ENCODE measurements at regions not wholly inside any gene's neighbourhood (a gene's known extent, or its start where the extent isn't known, plus 50 kb on each side); places are given as distances from the start of the nearest gene placed in this dataset.
"Not testable (repeated sequence)": the region's sequence is repeated elsewhere in the genome, so short reads cannot be mapped to it uniquely, and the experiment has no call there.

DNA sequence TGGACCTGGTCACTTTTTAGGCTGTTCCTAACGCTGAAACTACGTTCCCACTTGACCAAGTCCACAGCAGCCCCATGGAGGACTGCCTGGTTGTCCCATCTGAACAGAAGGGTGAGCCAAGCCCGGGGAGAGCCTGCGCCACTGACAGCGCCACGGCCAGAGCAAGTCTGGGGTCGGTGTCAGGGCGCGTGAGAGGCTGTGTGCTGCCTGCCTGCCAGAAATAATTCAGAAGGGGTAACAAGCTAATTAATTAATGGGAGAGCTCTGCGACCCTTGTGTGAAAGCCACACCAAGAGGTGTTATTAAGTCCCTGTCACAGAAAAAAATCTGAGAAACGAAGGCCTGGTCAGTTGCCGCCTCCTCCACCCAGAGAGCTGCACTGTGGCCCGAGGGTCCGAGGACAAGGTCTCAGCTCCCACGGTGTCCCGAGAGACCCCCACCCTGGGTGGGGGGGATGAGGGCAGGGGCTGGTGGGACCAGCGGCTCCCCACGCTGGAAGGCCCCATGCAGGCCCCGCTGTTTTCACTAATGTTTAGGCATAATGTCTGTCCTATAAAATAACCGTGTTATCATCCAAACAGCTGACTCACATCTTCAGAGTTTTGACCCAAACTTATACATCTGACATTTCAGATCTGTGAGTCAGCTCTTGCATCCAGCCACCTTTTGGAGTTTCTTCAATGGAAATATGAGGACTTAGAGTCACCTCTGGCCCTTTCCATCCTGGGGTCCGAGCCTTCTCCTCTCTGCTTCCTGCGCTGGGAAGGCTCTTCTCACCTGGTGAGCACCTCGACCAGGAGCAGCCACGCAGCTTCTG is 58.5 kb downstream of the DLL1 start:
- no peak for DNase-seq

DNA sequence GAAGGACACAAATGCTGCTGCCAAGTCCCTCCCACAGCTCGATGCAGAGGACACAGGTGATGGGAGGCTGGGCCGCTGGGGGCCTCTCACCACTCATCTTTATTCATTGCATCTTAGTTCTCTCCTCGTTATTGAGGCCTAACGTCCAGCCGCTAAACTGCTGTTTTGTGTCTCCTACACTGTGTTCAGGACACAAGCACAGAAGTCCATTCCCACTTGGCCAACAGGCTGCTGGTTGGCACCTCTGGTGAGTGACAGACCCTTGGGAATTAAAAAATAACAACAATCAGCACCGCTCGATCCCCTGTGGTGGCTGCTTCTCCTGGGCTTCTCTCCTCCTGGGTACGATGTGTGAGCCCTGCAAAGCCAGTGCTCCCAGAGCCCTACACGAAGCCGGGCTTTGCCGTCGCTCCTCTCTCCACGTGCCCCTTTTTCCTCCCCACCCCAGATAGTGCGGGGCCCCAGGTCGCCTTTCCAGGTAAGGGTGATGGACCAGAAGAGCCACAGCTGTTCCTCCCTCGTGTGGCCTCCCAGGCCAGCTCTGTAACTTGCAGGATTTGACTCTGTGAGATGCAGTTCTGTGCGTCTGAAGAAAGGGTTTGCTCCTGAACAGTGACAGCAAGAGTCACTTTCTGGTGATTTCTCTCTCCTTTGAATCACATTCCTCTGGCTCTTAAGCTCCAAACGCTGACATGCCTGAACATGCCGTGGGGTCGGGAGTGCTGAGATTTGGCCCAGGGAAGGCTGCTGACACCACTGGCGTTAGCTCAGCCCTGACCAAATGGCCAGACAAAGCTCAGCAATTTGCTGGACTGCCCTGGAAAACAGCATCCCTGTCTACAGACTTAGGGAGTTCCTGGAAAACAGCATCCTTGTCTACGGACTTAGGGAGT is 59.3 kb downstream of the DLL1 start:
- DNase-seq, result no peak

DNA sequence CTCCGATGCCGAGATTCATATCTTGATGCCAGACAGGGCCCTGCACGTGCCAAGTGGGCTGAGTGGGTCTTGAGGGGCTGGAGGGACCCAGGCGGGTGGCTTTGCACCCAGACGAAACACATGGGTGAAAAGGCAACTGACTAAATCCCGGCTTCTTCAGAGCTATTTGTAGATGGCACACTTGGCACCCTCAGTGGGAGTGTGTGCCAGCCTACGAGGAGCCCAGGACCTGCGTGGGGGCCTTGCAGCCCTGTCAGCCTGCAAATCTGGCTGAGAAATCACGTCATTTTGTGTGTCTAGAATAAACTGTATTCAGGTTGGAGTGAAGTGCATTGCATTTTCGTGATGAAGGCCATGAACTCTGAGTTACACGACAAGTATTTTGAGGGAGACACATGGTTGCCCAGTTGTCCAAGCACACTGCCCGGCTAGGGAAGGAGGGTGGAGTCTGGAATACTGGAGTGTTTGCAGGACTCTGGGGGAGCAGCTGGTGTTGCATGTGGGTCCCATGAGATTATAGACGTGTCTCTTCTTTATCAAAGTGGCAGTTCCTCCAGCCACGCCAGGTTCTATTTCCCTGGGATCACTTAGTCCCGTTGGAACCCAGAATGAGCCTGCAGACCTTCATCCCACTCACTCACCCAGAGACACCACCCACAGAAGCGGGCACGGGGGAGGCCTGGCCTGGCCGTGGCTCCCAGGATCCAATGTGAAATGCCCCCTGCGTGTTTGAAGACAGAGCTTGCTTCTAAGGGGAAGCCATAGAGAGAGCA is 60.2 kb downstream of the DLL1 start:
- DNase-seq, result no peak

DNA sequence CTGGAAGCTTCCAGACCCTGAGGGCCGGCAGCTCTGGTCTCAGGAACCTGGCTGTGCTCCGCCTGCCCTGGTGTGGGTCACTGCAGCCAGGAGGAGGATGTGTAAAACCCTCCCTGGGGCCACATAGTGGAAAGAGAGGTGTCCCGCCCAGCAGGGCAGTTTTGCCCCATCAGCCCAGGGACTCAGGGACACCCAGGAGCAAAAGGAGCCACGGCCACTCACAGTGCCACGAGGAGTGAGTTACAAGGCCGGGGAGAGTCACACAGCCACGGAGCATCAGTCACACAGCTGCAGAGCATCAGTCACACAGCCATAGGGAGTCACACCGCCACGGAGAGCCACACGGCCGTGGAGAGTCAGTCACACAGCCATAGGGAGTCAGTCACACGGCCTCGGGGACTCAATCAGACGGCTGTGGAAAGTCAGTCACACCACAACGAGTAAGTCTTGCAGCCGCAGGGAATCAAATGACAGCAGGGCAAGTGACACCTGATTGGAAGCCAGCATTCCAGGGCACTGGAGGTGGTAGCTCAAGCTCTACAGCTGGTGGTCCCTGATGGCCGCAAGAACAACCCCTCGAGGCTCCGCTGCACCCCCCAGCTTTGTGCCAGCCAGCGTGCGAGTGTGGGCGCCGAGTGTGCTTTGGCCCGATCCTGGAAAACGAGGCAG is 60.9 kb downstream of the DLL1 start:
- DNase-seq, result no peak

DNA sequence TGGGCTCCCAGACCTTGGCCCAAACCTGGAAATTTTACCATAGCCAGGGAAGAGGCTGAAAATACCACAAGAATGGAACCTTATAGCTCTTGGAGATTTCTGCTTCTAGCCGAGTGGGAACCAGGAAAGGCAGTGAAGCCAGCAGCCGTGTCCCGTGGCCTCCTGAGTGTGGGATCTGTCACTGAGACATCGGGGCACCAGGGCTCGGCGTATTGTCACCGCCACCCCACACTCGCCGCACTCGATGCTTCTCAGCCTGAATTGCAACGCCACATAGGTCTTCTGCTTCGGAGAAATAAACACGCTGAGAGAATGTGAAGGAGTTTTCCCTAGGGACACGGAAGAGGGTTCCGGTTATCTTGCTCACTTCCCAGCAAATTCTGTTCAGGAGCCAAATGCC is 61.5 kb downstream of the DLL1 start:
- DNase-seq, result no peak

DNA sequence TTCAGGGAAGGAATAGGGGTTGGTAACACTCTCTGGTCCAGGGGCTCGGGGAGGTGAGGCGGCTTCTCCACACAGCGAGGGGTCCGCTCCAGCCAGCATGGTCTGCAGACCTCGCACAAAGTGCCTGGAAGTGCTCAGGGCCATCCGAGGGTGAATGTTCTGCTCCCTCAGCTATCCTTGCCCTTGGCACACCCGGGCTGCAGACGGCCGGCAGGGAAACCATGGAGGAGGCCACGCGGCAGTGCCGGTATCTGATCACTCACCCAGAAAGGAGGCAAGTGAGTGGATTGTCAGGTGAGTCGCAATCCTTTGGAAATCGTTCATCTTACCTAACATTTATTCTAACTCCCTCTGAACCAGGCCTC is 62.0 kb downstream of the DLL1 start:
- no peak for DNase-seq

DNA sequence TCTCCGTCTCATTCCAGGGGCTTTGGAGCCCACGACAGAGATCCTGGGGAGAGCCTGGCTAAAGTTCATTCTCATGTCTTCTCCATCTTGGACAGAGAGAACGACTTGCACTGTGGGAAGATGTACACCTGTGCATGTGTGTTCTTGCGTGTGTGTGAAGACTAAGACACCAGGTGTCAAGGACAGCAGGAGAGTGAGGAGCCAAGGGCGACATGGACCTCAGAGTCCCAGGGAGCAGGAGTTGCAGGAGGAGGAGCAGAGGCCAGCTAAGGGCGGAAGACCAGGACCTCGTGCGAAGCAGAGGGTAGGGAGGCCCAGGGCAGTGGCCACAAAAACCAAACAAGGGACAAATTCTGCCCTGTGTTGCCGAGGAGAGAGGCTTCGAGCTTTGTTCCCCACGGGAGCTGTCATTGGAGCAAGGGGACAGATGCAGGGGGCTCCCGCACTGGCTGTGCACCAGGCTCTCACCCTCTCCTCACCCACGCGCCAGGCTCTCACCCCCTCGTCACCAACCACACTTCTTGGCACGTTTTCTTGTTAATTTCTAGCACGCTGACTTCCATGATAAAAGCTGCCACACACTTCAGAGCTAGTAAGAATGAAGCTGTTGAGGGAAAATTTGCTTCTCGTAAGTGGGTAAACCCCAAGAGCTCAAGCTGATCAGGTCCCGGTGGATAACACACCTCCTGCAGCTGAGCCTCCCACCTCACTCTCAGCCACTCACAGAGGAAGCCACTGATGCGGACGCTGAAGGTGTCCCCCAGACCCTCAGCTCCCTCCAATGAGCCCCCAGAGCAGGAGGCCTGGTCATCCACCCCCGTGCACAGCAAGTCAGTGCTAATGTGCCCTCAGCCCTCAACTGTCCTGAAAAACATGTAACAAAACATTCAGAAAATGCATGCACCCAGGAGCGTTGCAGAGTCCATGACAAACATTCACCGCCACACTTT is 62.6 kb downstream of the DLL1 start:
- no peak for DNase-seq

DNA sequence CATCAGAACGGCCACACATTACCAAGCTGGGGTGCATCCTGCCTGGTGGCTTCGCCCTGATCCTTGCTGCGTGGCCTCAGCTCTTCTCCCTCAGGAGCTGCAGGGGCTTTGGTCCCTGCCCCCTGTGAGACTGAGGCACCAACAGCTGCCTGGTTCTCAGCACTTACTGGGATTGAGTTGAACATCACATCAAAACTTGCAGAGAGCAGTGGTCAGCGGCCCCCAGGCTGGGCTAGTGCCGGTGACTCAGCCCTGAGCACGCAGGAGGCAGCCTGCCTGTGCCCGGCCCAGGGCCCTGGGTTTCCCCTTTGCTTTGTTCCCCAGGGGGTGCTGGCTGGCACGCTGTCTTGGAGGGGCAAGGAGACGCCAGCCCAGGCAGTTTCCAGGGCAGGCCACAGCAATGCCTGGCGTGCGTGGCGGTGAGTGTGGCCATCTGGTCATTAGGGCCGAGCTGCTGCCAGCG is 63.3 kb downstream of the DLL1 start:
- DNase-seq, result no peak

DNA sequence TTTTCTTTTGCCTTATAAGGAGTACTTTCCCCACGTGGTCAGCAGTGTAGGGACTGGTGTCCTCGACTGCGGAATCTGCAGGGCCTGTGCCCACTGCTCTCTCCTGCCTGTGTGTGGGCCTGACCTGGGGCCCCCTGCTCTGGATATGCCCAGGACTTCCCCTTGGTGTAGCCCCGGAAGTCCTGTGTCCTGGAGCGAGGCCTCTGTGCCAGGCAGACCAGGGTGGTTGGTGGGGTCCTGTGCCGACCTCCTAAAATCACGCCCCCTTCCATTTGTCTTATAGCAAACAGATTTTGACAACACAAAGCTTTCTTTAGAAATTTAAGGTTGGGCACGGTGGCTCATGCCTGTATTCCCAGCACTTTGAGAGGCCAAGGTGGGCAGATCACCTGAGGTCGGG is 64.2 kb downstream of the DLL1 start:
- DNase-seq, result no peak

DNA sequence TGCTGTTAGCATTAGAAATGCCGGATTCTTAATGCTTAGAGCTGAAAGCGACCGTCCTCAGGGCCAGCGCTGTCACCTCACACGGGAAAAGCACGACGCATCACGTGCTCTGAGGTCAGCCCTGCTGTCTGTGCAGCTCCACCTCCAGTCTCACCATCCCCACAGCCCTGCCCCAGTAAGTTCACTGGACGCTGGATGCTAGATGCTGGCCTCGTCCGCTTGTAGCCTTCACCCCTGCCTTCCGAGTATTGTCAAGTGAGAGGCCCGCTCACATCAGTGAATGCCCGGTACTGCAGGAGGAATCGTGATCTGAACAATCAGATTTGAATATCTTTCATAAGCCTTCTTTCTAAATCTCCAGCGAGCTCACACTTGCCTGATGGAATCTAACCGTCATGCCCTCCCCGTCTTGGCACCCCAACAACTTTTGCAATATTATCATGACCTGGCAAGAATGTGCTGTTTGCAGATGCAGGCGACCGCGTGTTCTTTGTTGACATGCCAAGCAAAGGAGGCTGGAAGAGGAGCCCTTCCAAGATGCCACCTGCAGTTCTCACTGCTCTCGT is 64.9 kb downstream of the DLL1 start:
- no peak for DNase-seq

DNA sequence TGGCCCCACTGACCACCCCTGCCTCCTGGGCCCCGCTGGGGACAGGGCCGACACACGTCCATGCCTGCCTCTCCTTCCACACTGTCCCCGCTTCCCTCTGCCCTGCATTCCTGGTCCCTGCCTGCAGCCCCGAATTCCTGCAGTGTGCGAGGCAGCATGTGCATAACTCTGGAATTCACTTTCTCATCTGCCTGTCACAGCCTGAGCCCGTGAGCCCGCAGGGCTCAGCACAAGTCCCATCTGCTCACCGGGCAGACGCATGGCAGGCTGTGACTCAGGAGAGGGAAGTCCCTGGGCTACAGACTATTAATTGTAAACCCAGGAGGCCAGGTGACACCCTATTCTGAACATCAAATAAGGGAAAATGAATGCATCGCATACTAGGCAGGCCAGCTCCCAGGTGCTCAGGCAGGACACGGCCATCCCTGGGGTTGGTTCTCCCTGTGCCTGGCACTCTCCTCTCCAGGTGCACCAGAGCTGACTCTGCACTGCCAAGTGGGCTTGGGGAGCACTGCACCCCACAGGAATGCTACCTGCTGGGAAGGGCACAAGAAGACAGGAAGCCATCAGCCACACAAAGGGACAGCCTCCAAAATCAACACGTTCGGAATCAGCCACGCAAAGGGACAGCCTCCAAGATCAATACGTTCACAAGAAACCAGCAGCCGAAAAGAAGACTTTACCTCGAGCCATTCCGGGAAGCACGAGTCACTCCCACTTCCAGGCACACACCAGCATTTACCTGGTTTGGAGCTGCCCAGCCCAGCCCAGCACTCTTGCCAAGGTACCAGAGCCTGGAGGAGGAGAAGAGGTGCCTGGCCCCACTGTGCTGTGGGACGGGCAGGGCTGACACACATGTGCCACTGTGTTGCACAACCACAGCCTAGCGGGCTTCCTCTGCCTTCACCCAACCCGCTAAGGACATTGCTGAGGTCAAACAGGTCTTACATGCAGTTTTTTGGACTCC is 65.9 kb downstream of the DLL1 start:
- no peak for DNase-seq

DNA sequence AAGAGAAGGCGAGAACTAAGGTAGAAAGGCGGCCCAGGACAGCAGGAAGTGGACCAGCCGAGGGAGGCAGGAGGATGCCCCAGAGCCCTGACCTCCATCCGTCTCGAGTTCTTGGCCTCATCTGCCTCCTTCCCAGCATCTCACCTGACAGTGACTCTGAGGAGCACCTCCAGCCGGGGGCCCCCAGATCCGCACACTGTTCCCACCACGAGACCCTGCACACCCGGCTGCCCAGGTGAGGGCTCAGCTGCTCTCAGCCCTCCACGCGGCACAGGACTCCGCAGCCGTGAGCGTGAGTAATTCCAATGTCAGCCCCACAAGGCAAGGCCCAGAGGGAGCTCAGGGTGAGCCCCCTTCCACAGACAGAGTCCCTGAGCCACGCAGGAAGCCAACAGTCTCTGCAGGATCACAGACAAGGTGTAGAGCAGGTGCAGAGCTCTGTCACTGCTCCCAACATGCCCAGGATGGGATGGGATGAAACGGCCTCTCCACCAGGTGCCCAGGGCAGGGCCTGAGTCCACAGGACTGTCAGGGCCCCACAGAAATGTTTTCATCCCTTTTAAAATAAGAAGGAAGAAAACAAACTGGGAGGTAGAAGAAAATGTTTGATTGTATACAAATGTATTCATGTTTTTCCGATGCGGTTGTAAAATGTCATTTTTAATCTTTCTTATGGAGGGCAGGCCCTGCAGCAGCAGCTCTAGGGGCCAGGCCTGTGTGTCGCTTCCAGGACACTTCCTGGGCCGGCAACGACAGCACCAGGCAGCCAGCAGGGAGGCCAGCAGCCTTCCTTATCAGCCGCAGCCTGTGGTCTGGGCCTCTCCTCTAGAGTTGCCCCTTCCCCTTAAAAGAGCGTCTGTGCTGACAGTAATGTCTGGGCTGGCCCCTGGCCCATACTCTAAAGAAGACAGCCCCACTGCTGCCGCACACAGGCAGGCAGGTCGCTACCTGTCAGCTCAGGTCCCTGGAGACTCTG is 66.9 kb downstream of the DLL1 start:
- no peak for DNase-seq

DNA sequence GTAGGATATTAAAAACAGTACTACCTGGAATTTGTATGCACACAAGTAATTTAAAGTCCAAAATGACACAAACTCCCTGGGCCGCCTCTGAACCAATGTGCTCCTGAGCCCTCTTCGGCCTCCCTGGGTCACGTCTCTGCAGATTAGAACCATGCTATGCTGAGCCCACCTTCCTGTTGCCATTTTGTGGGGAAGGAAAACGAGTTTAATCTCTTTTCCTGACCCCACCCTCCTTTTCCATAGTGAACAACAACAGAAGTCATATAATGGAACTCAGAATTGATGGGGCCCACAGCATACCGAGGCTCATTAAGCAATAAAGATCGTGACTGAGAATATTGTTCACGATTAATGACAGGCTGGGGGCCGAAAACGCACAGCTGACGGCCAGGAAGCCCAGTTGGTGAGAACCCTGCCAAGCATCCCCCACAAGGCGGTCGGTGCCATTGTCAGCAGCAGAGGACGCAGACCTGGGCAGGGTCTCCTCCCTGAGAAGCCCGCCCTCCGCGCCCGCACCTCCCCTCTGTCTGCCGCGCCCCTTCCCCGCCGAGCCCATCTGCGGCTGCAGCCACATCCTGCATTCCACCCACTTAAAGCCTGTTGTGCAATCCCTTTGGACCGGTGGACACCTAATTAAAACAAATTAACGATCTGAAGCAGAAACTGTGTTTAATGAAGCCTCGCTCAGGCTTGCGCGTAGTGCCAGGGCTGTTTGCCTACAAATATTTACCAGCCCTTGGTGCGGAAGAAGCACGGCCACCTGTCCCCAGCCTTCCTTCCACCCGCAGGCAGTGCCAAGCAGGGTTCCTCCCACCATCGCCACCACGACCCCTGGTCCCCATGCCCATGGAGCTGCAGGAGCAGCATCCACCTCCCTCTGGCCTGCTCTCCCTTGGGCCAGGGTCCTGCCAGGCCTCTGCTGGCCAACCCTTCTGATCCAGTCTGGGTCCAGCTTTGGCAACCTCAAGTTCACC is 68.1 kb downstream of the DLL1 start:
- DNase-seq, result peak; percentile 18

DNA sequence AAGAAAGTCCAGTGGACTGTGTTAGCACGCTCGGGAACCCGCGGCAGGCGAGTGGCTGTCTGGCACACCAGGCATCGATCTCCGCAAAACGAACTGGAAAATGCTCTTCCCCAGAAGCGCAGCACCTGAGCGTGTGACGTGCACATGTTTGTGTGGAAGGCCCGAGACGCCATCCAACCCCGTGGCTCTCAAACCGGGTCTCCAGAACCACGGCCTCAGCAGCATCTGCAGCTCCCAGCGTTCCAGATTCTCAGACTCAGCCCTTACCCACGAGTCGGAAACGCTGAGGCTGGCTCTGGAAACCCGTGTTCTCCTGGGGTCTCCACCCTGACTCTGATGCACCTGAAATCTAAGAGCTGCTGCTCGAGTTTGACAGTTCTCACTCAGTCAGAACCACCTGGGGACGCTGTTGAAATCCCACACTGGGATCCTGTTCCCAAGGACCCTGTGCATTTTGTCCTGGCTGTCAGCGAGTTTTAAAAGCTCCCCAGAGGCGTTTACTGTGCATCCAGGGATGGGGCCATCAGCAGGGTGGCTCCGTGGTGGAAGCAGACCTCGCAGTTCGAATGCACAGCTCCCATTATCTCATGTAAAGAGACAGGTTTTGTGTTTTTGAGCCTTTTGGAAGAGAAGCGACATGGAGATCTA is 69.0 kb downstream of the DLL1 start:
- DNase-seq, result peak; percentile 40

DNA sequence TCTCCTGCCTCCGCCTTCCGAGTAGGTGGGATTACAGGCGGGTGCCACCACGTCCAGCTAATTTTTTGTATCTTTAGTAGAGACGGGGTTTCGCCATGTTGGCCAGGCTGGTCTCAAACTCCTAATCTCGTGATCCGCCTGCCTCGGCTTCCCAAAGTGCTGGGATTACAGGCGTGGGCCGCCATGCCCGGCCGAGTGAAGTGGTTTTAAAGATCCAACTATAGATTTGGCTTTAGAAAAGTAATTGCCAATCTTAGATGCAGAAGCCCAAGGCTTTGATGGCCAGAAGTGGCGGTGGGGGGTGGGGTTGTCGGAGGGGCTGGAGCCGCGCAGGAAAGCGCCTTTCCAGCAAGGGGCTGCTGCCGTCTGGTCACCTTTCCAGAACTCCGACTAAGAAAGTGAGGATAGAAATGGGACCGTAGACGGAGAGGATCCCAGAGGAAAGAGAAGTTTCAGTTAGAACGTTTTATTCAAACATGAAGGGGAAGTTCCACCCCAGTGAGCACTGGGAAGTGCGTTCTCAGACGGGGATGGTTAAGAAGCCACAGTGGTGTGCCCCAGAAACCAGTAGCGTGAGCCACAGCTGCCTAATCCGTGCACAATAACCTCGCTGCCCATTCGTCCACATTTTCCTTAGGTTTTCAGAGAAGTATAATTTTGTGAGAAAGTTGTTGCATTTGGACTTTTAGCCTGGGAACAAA is 69.7 kb downstream of the DLL1 start:
- DNase-seq, result peak; percentile 33

DNA sequence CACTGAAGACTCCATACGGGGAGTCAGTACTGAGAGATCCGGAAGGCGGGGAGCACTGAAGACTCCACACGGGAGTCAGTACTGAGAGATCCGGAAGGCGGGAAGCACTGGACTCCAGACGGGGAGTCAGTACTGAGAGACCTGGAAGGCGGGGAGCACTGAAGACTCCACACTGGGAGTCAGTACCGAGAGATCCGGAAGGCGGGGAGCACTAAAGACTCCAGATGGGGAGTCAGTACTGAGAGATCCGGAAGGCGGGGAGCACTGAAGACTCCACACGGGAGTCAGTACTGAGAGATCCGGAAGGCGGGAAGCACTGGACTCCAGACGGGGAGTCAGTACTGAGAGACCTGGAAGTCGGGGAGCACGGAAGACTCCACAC is 77.2 kb downstream of the DLL1 start:
- not testable (repeated sequence) for DNase-seq
